GM23338 (cell line): ENCODE measurements at regions not wholly inside any gene's neighbourhood (a gene's known extent, or its start where the extent isn't known, plus 50 kb on each side); places are given as distances from the start of the nearest gene placed in this dataset.

Source experiments
- ATAC-seq: fragments of 200-7000 bp; cut with Tn5 transposase; 3 replicates; pipeline ENCODE4 v1.9.1; 2020
- DNase-seq: peaks from one replicate; pipeline ENCODE4 v3.0.0-alpha.2; 2015; ENCODE audit warnings: low spot score
- H2AFZ ChIP-seq: fragments of 200-600 bp; sonication (generic); 2 replicates; pipeline ENCODE4 v1.8.0; 2016; ENCODE audit warnings: antibody characterized with exemption, mild to moderate bottlenecking, moderate library complexity
- H3F3A ChIP-seq: fragments of 200-600 bp; sonication (generic); replicated peaks from 2 replicates; pipeline ENCODE4 v1.8.0; 2017; ENCODE audit warnings: antibody characterized with exemption, mixed run types, low read depth
- H3K27ac ChIP-seq: fragments of 200-600 bp; sonication (generic); 2 replicates; pipeline ENCODE4 v1.6.1; 2016; ENCODE audit warnings: low read depth
- H3K27me3 ChIP-seq: fragments of 200-600 bp; sonication (generic); 2 replicates; pipeline ENCODE4 v1.8.0; 2016; ENCODE audit warnings: mild to moderate bottlenecking, mixed run types, moderate library complexity; ENCODE audit not compliant: insufficient read depth
- H3K36me3 ChIP-seq: fragments of 200-600 bp; sonication (generic); 2 replicates; pipeline ENCODE4 v1.8.0; 2016; ENCODE audit warnings: mild to moderate bottlenecking; ENCODE audit not compliant: insufficient read depth
- H3K4me1 ChIP-seq: fragments of 200-600 bp; sonication (generic); 2 replicates; pipeline ENCODE4 v1.8.0; 2016; ENCODE audit warnings: mild to moderate bottlenecking, moderate library complexity; ENCODE audit not compliant: insufficient read depth
- H3K4me2 ChIP-seq: fragments of 200-600 bp; sonication (generic); 2 replicates; pipeline ENCODE4 v1.7.1; 2017; ENCODE audit warnings: mixed run types
- H3K4me3 ChIP-seq: fragments of 200-600 bp; sonication (generic); 2 replicates; pipeline ENCODE4 v1.6.1; 2016; ENCODE audit warnings: mixed run types
- H3K79me2 ChIP-seq: fragments of 200-600 bp; sonication (generic); replicated peaks from 2 replicates; pipeline ENCODE4 v1.8.0; 2017; ENCODE audit warnings: mild to moderate bottlenecking; ENCODE audit not compliant: insufficient read depth
- H3K9me2 ChIP-seq: fragments of 200-600 bp; sonication (generic); 2 replicates; pipeline ENCODE4 v1.8.0; 2017; ENCODE audit not compliant: insufficient read depth
- H4K20me1 ChIP-seq: fragments of 200-600 bp; sonication (generic); replicated peaks from 2 replicates; pipeline ENCODE4 v1.8.0; 2017; ENCODE audit warnings: mild to moderate bottlenecking; ENCODE audit not compliant: insufficient read depth
- H3K27ac Mint-ChIP-seq: 2 replicates; pipeline ENCODE4 v1.8.0; 2020; ENCODE audit warnings: inconsistent platforms, mild to moderate bottlenecking, moderate library complexity, mixed read lengths
- H3K27me3 Mint-ChIP-seq: 3 replicates; pipeline ENCODE4 v1.8.0; 2022; ENCODE audit warnings: low read depth, mild to moderate bottlenecking, moderate library complexity, mixed read lengths, inconsistent platforms; ENCODE audit not compliant: insufficient read depth, poor library complexity
- H3K36me3 Mint-ChIP-seq: 3 replicates; pipeline ENCODE4 v1.8.0; 2021; ENCODE audit warnings: low read depth, mild to moderate bottlenecking, inconsistent platforms, moderate library complexity, mixed read lengths
- H3K4me1 Mint-ChIP-seq: 3 replicates; pipeline ENCODE4 v1.8.0; 2020; ENCODE audit warnings: mild to moderate bottlenecking, inconsistent platforms, mixed read lengths
- H3K4me3 Mint-ChIP-seq: 3 replicates; pipeline ENCODE4 v1.8.0; 2021; ENCODE audit warnings: moderate library complexity, mild to moderate bottlenecking, inconsistent platforms, mixed read lengths
- H3K9me3 Mint-ChIP-seq: 3 replicates; pipeline ENCODE4 v1.8.0; 2020; ENCODE audit warnings: moderate library complexity, mild to moderate bottlenecking, inconsistent platforms, mixed read lengths
- CREB1 ChIP-seq: fragments of 250-450 bp; sonication (Bioruptor Pico); IDR thresholded peaks from 2 replicates; pipeline ENCODE4 v1.5.0; 2020; ENCODE audit warnings: low read depth, mild to moderate bottlenecking, moderate library complexity
- ETS1 ChIP-seq: IDR thresholded peaks from 2 replicates; pipeline ENCODE4 v1.6.1; 2016; ENCODE audit warnings: antibody characterized with exemption
- EZH2 ChIP-seq: fragments of 200-600 bp; sonication (generic); IDR thresholded peaks from one replicate; pipeline ENCODE4 v1.8.0; 2017; ENCODE audit warnings: antibody characterized with exemption, mild to moderate bottlenecking, low read depth; ENCODE audit not compliant: unreplicated experiment
- EZH2phosphoT487 ChIP-seq: fragments of 200-600 bp; sonication (generic); IDR thresholded peaks from one replicate; pipeline ENCODE4 v1.8.1; 2018; ENCODE audit warnings: antibody characterized with exemption; ENCODE audit not compliant: unreplicated experiment
- JUNB ChIP-seq: IDR thresholded peaks from one replicate; pipeline ENCODE4 v1.6.1; 2016; ENCODE audit warnings: antibody characterized with exemption; ENCODE audit not compliant: unreplicated experiment
- NANOG ChIP-seq: IDR thresholded peaks from 2 replicates; pipeline ENCODE4 v1.6.1; 2016; ENCODE audit warnings: antibody characterized with exemption, borderline replicate concordance
- POLR2AphosphoS5 ChIP-seq: IDR thresholded peaks from 2 replicates; pipeline ENCODE4 v1.6.1; 2016; ENCODE audit warnings: antibody characterized with exemption, low read depth
- STAT1 ChIP-seq: IDR thresholded peaks from one replicate; pipeline ENCODE4 v1.6.1; 2016; ENCODE audit warnings: antibody characterized with exemption; ENCODE audit not compliant: unreplicated experiment
- ZNF114 ChIP-seq: fragments of 250-450 bp; sonication (Bioruptor Pico); IDR thresholded peaks from 2 replicates; pipeline ENCODE4 v1.5.0; 2020; ENCODE audit warnings: mild to moderate bottlenecking, moderate library complexity
- ZNF331 ChIP-seq: fragments of 250-450 bp; sonication (Bioruptor Pico); IDR thresholded peaks from 2 replicates; pipeline ENCODE4 v1.5.0; 2020; ENCODE audit warnings: low read depth, mild to moderate bottlenecking, moderate library complexity
- ZNF462 ChIP-seq: fragments of 250-450 bp; sonication (Bioruptor Pico); IDR thresholded peaks from 2 replicates; pipeline ENCODE4 v1.5.0; 2020; ENCODE audit warnings: mild to moderate bottlenecking, moderate library complexity
- TF ChIP-seq, protein P1 (sequence below), 2 experiments: fragments of 200-600 bp in 1 of 2; sonication (generic) in 1 of 2; conservative IDR thresholded peaks; 2 replicates each; pipeline versions ENCODE4 v1.5.1 to v1.6.1; 2016 to 2017; ENCODE audit warnings: antibody characterized with exemption in 2 of 2, low read depth in 2 of 2, mild to moderate bottlenecking in 2 of 2, moderate library complexity in 1 of 2
- TF ChIP-seq, protein P2 (sequence below): IDR thresholded peaks from one replicate; pipeline ENCODE4 v1.6.1; 2018; ENCODE audit warnings: antibody characterized with exemption; ENCODE audit not compliant: unreplicated experiment

DNA sequence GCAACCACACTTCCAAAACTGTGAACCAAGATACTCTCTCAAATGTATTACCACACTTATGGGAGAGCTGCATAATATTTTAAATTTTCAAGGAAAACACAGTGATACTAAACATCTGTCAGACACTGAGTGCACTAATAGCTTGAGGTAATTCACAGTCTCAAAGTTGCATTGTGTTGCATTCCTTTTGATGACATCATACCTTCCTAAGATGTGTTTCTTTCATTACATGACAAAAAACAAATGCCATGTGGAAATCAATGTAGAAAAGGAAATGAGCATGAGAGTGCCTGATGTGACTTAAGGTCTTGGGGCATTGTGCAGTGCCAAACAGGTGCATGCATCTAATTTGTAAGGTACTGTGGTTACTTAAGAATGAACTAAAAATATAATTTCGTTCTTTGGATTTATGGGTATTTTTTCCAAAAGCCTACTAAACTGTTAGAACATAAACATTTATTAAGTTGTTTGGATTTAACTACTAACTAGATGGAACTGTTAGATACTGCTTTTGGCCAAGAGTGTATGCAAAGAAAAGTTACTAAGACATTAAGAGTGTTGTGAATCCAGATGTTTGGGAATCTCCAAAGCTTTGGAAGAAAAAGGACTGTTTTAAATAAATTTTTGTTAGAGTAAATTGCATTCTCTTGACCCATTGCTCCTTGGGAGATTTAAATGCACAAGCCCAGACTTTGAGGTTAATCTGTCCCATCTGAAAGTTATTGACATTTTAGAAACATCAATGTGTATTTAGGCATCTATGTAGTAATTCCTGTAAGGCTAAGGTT lies 496.2 kb upstream of the SEMA3D start:
- H3K27me3 ChIP-seq = no peaks in the 10 kb centered on the region
- H2AFZ ChIP-seq = no peak overlapping the region

More for the DNA sequence above, 496.2 kb upstream of the SEMA3D start:
- peaks cover 8% of the 10 kb centered on the region for H3K4me1 Mint-ChIP-seq
- 0 out of 2 replicates have a peak, but pooled peaks cover 6% of the 10 kb centered on the region for H3K9me2 ChIP-seq
- no peak overlapping the region for H3K4me3 Mint-ChIP-seq
- TF ChIP-seq STAT1 (no peak), ZNF114 (CRISPR knock-in tag) (no peak), POLR2AphosphoS5 (no peak), EZH2phosphoT487 (no peak), EZH2 (no peak), ETS1 (no peak), ZNF331 (CRISPR knock-in tag) (no peak), NANOG (no peak), CREB1 (CRISPR knock-in tag) (no peak), JUNB (no peak), ZNF462 (CRISPR knock-in tag) (no peak)
- TF ChIP-seq, protein P1, sequence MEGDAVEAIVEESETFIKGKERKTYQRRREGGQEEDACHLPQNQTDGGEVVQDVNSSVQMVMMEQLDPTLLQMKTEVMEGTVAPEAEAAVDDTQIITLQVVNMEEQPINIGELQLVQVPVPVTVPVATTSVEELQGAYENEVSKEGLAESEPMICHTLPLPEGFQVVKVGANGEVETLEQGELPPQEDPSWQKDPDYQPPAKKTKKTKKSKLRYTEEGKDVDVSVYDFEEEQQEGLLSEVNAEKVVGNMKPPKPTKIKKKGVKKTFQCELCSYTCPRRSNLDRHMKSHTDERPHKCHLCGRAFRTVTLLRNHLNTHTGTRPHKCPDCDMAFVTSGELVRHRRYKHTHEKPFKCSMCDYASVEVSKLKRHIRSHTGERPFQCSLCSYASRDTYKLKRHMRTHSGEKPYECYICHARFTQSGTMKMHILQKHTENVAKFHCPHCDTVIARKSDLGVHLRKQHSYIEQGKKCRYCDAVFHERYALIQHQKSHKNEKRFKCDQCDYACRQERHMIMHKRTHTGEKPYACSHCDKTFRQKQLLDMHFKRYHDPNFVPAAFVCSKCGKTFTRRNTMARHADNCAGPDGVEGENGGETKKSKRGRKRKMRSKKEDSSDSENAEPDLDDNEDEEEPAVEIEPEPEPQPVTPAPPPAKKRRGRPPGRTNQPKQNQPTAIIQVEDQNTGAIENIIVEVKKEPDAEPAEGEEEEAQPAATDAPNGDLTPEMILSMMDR (conservative IDR thresholded peaks at IDR 0.05; ENCODE audit: low read depth in 2 of 2) = no peak
- TF ChIP-seq, protein P2, sequence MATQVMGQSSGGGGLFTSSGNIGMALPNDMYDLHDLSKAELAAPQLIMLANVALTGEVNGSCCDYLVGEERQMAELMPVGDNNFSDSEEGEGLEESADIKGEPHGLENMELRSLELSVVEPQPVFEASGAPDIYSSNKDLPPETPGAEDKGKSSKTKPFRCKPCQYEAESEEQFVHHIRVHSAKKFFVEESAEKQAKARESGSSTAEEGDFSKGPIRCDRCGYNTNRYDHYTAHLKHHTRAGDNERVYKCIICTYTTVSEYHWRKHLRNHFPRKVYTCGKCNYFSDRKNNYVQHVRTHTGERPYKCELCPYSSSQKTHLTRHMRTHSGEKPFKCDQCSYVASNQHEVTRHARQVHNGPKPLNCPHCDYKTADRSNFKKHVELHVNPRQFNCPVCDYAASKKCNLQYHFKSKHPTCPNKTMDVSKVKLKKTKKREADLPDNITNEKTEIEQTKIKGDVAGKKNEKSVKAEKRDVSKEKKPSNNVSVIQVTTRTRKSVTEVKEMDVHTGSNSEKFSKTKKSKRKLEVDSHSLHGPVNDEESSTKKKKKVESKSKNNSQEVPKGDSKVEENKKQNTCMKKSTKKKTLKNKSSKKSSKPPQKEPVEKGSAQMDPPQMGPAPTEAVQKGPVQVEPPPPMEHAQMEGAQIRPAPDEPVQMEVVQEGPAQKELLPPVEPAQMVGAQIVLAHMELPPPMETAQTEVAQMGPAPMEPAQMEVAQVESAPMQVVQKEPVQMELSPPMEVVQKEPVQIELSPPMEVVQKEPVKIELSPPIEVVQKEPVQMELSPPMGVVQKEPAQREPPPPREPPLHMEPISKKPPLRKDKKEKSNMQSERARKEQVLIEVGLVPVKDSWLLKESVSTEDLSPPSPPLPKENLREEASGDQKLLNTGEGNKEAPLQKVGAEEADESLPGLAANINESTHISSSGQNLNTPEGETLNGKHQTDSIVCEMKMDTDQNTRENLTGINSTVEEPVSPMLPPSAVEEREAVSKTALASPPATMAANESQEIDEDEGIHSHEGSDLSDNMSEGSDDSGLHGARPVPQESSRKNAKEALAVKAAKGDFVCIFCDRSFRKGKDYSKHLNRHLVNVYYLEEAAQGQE = no peak
- H3K36me3 Mint-ChIP-seq = peaks cover 45% of the 10 kb centered on the region
- ATAC-seq (no peak), DNase-seq (no peak)
- H4K20me1 ChIP-seq = no peaks in the 10 kb centered on the region
- H3K79me2 ChIP-seq = no peaks in the 10 kb centered on the region
- H3K9me3 Mint-ChIP-seq = peaks cover 51% of the 10 kb centered on the region
- H3K27ac ChIP-seq = no peak overlapping the region
- no peak overlapping the region for H3K4me2 ChIP-seq
- H3K36me3 ChIP-seq = peaks cover 5% of the 10 kb centered on the region; the same call in 1 of the 2 replicates
- H3K27me3 Mint-ChIP-seq = peaks cover 3% of the 10 kb centered on the region
- H3K4me3 ChIP-seq = no peak overlapping the region
- no peaks in the 10 kb centered on the region; the same call in 1 of the 2 replicates for H3K4me1 ChIP-seq
- H3F3A ChIP-seq = no peaks in the 10 kb centered on the region
- H3K27ac Mint-ChIP-seq = no peak overlapping the region
